ENCODE measurements at regions not wholly inside any gene's neighbourhood (a gene's known extent, or its start where the extent isn't known, plus 50 kb on each side); places are given as distances from the start of the nearest gene placed in this dataset.

DNA sequence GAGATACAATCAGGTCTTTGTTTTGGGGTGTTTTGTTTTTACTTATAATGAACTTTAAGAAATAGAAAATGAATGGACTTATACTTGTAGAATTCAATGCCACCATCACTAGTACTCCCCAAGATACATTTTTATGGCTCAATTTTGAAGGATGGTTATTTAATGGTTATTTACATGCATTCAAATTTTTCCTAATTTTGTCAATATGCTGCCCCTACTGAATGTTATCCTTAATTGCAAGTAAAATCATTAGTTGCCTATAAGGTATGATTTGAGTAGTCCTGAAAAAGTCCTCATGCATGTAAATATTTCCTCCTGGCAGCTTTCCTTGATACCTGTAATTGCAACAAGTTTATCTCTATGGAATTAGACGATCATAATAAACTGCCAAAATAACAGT lies 391.2 kb downstream of the BCAT1 start:
- no peak for DNase-seq (ENCODE audit: low read depth)

DNA sequence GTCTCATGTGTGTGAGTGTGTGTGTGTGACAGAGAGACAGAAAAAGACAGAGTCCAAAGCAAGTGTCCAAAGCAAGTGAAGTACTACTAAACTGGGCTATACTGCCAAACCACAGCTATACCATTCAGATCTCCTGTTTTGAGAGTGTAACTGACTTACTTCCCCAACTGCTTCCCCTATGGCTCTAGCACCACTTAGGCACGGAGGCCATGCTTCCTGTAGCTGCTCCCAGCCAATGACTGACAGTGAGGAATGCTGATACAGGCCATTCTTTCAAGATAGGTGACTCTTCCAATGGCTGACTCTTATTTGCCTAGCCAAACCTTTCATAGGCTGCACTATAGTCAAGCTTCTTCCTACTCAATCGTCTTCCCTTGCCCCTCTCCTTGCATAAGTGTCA lies 393.2 kb downstream of the BCAT1 start:
- DNase-seq (ENCODE audit: low read depth): no peak

- DNase-seq (ENCODE audit: low read depth): no peak
These were observed 394.1 kb downstream of the BCAT1 start for GRCh38 chr12:24554612-24555295.

GRCh38 chr12:24553259-24553658 lies 395.6 kb downstream of the BCAT1 start:
- no peak for DNase-seq (ENCODE audit: low read depth)

- no peak for DNase-seq (ENCODE audit: low read depth)
These were observed 397.6 kb downstream of the BCAT1 start for GRCh38 chr12:24551163-24551786.

DNA sequence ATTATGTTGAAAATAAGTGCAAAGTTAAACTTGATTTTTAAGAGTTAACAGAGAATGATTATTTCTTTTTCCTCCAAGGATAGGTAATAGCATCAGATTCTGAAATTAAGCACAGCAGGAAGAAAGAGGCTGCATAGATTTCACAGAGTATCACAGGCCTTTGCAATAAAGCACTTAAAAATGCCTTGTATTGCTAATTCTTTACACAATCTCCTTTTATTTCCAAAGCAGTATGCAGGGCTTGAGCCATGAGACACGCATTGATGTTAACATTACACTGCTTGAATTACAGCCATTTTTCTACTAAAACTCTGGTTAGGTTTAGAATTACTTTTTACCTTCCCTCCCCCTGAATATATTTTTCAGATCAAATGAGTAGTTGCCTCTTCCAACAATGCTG lies 398.3 kb downstream of the BCAT1 start:
- no peak for DNase-seq (ENCODE audit: low read depth)

DNA sequence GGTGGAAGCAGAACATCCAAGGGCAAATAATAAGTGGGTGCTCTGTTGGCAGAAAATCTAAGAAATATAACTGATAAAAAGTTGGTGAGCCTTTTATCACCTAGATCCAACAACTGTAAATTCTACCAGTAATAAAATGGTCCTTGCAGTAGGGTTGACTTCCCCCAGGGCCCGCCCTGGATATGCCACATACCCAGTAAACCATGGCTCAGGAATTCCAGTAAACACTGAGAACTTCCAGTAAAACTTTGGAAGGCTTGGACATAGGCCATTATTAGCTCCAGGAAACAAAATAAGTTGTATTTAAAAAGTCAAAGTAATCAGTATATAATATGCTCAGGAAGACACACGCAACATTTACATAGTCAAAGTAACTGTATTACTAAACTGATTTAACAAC lies 402.2 kb downstream of the BCAT1 start:
- no peak for DNase-seq (ENCODE audit: low read depth)

DNA sequence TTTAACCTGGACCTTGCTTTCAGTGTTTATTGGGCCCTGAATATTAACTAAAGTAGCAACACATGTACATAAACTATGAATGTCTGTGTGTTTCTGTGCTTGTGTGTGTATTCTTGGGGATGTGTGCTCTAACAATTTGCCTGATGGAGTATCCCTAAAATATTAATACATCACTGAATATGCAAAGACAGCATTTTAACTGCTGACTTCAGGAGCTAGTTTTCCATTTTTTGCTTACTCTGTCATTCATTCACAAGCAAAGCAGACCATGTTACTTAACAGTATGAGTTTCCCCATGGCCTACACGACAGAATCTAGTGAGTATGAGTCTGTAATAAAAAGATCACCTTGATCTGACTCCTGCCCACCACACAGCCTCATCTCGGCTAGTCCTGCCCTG lies 402.8 kb downstream of the BCAT1 start:
- no peak for DNase-seq (ENCODE audit: low read depth)

DNA sequence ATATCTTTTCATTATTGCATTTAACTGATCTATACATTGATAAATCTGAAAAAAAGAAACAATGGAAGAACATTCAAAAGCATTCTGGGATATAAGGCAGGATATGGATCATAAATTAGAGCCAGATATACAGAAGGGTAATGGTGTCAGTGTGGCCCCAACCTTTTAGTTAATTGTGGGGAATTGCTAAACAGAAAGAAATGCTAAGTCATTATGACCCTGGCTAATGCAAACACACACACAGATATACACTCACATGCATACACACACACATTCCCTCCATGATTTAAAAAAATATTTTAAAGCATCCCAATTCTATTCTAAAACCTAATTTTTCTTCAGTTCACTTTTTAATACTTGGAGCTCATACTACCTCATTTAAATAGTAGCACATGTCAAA lies 404.5 kb downstream of the BCAT1 start:
- DNase-seq (ENCODE audit: low read depth): no peak

DNA sequence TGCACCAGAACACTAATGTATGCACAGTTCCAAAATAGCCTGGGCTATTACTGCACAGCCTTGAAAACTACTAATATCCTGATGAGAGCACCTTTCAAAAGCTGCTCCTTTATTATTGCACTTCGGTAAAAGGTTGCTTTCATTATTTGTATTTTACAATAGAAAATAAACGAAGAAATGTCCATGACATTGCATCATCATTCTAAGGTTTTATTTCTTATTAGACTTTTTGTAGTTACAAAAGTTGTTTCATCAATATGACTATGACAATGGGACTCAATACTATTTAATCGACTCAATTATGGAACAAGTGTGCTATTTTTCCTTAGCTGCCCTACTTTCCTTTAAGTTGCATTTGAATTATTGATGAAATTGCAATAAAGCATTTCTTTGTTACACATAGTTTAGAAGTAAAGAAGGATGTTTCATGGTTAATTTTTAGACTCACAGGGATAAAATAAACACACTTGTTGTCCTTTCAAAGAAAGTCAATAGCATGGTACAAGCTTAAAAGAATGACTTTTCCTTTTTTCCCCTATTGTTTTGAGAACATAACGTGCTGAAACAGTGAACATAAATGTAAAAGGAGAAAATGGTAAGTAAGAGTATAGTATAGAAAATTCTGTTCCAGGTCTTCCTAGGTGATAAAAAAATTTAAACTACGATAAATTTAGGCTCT lies 407.6 kb downstream of the BCAT1 start:
- DNase-seq (ENCODE audit: low read depth): no peak

DNA sequence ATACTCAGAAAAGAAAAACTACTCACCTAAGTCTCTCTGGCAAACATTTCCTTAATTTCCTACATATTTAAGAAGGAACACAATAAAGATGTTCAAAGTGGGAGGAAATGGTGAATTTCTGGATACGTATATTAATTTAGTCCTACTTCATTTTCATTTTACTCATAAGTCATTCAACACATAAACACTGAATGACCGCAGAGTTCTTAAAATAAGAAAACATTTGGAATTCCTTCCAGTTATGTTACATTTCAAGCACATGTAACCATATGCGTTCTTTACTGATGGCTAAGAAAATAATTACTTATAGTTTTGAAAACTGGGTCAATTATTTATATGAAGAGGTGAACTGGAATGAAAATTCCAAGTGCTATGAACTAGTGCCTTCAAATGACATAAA lies 409.3 kb downstream of the BCAT1 start:
- DNase-seq (ENCODE audit: low read depth): no peak

DNA sequence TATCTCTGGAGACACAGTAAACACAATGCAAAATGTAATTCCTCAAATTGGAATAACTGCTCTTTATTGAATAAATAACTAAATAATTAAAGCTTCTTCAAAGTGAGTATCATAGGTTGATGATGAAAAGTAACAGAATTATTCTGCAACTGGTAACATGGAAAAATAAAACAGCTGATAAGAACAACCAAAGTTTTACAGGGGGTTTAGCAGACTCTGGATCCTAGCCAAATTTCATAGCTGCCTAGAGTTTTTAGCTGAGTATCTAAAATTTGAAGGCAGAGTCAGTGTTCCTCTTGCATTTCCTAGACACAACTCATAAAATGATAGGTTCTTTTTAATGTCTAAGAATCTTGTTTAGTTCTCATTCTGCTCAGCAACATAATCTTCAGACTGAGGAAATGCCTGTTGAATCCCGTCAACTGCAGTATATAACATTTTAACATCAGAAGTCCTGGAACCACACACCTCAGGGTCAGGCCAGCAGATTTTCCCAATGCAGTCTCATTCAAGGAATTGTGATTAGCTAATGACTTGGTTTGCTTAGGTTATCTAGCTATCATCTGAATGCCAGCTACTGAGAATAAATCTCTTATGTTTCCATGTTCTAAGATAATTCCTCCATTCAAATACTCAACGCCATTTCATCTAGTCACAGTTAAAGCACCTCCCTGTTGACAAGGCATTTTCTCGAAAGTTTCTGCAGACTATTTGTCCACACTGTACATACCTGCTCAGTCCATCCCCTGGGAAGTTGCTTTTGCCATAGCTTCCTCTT lies 411.6 kb downstream of the BCAT1 start:
- no peak for DNase-seq (ENCODE audit: low read depth)

DNA sequence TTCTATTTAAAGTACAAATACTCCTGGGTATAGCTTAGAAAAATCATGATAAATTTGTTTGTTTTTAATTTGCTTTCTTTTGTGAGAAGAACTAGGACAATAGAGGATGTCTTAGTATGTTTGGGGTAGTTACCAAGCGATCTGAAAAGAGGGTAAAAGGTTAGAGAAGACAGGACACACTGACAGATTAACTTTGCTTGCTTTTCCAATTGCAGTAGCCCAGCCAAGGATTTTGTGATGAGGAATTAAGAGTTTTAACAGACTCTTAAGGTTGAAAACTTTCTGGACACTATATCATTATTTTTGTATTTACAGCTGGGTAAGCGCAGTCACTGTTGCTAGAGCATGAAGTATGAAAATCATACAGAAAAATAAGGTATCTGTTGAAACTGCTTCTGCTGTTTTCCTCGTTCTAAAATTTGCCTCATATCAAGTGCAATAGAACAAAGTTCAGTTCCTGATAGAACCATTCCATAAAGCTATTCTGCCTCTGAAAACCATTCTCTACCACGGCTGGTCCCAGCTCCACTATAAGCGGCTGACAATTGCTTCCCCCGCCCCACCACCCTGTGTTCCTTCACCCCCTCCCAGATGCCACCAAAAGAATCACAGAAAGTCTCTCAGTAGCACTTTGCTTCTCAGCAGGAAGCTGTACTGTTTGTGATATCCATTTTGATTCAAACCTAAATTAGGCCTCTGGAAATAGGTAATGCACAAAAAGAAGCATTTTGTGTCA lies 413.4 kb downstream of the BCAT1 start:
- no peak for DNase-seq (ENCODE audit: low read depth)

- DNase-seq (ENCODE audit: low read depth): no peak
These were observed 414.3 kb downstream of the BCAT1 start for GRCh38 chr12:24534622-24535021.

DNA sequence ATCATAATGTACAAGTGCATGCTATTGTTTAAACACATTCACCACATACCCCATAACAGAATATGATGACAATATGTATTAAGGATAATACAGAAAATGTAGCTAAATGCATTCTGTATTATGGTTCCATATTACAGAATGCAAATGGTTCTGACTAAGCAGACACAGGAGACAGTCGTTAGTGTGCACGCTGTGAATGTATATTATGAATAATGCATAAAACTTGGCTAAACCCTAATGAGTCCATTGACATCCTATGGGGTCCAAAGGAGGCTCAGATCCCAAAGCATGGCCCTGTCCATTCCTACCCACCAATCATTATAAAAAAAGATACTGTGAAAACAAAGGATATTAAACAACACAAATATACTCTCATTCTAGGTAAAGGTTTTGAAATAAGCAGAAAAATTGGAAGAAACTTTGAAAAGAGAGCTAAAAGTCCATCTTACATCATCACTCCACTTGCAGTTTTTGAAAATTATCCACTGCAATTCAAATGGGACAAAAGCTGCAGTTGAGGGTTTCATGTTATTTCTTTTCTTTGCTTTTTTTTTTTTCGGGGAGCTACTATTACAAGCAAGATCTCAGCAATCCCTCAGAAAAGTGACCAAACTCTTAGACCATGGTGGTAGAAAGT lies 415.1 kb downstream of the BCAT1 start:
- DNase-seq (ENCODE audit: low read depth): no peak

- no peak for DNase-seq (ENCODE audit: low read depth)
These were observed 418.2 kb downstream of the BCAT1 start for GRCh38 chr12:24530689-24531088.

DNA sequence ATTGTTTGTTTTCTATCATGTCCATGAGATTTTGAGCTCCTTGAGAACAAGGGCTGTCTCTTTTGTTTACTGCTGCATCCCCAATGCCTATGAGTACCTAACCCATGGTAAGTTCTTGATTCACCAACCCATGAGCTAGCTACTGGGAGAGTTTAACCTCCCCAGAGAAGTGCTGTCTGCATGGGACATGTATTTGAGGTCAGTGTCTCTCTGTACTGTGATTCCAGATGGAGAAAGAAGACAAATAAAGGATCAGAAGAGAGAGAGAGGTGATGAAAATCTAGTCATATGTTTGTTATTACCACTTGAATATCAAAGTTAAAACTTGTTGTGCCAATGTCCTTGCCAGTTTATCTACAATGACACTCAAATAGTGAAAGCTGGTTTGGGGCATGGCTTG lies 421.8 kb downstream of the BCAT1 start:
- DNase-seq (ENCODE audit: low read depth): no peak

- no peak for DNase-seq (ENCODE audit: low read depth)
These were observed 426.2 kb downstream of the BCAT1 start for GRCh38 chr12:24522736-24523135.

GRCh38 chr12:24519759-24520158 lies 429.1 kb downstream of the BCAT1 start:
- DNase-seq (ENCODE audit: low read depth): no peak

- no peak for DNase-seq (ENCODE audit: low read depth)
These were observed 431.9 kb downstream of the BCAT1 start for GRCh38 chr12:24517000-24517399.

GRCh38 chr12:24510581-24511125 lies 438.2 kb downstream of the BCAT1 start:
- DNase-seq (ENCODE audit: low read depth): no peak

Data from activated T-helper 9 cell treated with anti-CD3 and anti-CD28 coated beads, Interleukin-2, amount 50 U/mL, for 16 hours (primary cell).